Medulla oblongata (tissue), 1 donor: ENCODE measurements at regions not wholly inside any gene's neighbourhood (a gene's known extent, or its start where the extent isn't known, plus 50 kb on each side); places are given as distances from the start of the nearest gene placed in this dataset.
A peak's percentile ranks its signal among the peaks of the same experiment; 100 is the strongest.
"Not testable (repeated sequence)": the region's sequence is repeated elsewhere in the genome, so short reads cannot be mapped to it uniquely, and the experiment has no call there.

Source experiments
- DNase-seq: peaks from one replicate; pipeline ENCODE4 v3.0.0-alpha.2; 2015; ENCODE audit errors: extremely low spot score

DNA sequence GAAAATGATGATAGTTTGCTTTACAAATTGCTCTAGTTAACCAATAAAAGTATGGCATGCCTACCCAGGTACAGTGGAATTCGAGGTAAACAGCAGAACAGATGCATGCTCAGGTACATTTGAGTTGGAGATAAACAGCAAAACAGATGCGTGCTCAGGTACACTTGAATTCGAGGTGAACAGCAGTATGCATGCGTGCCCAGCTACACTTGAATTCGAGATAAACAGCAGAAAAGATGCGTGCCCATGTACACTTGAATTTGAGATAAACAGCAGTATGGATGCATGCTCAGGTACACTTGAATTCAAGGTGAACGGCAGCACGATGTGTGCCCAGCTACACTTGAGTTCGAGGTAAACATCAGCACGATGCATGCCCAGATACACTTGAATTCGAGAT, 155.2 kb upstream of the TPTE start:
- not testable (repeated sequence) for DNase-seq

DNA sequence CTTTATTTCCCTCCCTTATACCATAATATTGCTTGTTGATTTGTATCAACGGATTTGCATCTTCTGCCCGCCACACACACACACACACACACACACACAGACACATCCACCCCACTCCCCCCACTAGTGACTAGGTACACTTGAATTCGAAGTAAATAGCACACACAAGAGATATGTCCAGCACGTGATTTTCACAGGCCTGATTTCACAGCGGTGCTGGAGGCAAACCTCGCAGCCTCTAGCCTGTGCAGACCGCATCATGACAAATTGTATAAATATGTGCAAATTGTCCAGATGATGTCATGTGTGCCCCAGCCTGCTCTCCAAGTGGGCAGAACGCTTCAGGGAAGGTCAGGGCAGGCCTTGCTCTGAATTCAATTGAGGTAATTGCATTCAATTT, 153.8 kb upstream of the TPTE start:
- not testable (repeated sequence) for DNase-seq

DNA sequence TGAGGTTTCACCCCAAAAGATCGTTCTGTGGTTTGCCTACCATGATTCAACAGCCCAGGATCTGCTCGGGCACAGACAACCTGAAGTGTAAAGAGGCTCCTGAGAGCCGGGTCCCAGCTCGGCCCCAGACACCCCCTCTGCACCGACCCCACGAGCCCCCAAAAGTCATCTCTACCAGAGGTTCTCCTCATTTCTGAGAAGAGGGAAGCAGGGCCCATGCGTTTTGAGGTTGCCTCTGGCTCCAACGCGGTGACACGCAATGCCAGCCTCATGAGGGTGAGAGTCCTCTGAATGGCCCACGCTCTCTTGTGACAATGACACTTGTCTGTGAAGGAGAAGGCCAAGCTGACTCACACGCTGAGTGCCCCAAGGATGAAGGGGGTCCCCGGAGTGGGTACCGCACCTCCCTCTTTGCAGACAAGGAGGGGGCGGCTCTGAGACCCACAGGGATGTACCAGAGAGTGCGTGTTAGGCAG, 153.0 kb upstream of the TPTE start:
- peak; percentile 17 for DNase-seq

DNA sequence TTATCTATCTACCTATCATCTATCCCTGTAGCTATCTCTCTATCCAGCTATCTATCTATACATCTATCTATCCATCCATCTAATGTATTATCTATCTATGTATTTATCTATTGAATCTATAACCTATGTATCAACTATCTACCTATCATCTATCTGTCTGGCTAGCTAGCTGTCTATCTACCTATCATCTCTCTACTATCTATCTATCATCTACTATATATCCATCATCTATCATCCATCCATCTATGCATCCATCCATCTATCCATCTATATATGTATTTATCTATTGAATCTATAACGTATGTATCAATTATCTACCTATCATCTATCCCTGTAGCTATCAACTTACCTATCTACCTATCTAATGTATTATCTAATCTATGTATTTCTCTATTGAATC, 152.1 kb upstream of the TPTE start:
- DNase-seq, result not testable (repeated sequence)

DNA sequence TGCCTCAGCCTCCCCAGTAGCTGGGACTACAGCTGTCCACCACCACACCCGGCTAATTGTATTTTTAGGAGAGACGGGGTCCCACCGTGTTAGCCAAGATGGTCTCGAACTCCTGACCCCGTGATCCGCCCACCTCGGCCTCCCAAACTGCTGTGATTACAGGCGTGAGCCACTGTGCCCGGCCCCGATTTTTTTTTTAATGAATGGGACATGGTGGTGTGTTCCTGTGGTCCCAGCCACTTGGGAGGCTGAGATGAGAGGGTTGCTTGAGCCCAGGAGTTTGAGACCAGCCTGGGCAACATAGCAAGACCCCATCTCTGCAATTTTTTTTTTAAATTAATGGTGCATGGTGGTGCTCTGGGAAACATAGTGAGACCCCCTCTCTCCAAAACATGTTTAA, 143.6 kb upstream of the TPTE start:
- DNase-seq, result not testable (repeated sequence)

DNA sequence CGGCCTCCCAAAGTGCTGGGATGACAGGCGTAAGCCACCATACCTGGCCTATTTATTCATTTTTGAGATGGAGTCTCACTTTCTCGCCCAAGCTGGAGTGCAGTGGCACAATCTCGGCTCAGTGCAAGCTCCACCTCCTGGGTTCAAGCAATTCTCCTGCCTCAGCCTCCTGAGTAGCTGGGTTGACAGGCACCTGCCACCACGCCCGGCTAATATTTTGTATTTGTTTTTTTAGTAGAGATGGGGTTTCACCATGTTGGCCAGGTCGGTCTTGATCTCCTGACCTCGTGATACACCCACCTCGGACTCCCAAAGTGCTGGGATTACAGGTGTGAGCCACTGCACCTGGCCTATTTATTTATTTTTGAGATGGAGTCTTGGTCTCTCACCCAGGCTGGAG, 141.6 kb upstream of the TPTE start:
- not testable (repeated sequence) for DNase-seq

DNA sequence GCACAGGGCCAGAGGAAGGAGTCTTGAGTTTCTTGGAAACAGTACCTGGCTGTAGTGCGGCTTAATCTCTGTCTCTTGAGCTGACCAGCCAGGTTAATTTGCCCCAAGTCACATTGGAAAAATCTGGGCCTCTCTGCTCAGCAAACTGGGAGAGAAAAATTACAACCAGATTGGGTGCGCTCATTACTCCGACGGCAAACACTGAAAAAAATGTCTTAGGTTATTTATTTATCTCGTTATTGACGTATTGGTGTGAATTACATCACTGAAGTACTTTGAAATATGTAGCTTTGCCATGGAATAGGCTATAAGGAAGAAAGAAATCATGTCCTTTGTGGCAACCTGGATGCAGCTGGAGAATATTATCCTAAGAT, 139.7 kb upstream of the TPTE start:
- DNase-seq, result not testable (repeated sequence)

DNA sequence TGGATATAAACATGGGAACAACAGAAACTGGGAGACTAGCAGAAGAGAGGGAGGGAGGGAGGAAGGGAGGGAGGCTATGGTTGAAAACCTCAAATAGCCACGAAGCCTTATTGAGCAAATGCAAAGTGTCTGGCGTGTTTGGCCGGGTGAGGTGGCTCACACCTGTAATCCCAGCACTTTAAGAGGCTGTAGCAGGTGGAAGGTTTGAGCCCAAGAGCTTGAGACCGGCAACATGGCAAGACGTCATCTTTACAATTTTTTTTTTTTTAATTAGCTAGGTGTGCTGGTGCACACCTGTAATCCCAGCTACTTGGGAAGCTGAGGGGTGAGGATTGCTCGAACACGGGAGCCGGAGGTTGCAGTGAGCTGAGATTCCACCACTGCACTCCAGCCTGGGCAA, 139.2 kb upstream of the TPTE start:
- DNase-seq, result not testable (repeated sequence)

DNA sequence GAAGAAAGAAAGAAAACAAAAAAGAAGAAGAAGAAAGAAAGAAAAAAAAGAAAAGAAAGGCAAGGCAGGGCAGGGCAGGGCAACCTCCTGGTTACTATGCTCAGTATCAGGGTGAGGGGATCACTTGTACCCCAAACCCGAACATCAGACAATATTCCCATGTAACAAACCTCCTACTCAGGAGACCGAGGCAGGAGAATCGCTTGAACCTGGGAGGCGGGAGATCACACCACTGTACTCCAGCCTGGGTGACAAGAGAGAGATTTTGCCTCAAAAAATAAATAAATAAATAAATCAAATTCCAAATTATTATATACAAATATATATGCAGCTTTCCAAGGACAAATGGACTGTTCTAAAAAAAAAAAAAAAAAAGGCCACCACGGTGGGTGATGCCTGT, 138.8 kb upstream of the TPTE start:
- not testable (repeated sequence) for DNase-seq

DNA sequence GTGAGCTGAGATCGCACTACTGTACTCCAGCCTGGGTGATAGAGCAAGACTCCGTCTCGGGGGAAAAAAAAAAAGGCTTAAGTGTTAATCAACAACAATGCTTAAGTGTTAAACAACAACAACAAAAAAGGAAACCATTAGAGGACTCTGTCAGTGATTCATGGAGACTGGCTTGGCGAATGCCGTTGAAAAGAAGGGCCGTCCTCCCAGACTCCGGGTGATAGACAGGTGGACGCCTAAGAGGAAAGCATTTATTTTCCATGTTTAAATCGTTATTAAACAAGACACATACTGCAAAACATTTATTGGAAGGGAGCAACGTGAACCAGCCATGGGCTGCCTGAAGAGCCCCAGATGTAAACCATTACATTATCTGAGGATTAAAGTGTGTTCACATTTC, 137.8 kb upstream of the TPTE start:
- DNase-seq, result not testable (repeated sequence)

DNA sequence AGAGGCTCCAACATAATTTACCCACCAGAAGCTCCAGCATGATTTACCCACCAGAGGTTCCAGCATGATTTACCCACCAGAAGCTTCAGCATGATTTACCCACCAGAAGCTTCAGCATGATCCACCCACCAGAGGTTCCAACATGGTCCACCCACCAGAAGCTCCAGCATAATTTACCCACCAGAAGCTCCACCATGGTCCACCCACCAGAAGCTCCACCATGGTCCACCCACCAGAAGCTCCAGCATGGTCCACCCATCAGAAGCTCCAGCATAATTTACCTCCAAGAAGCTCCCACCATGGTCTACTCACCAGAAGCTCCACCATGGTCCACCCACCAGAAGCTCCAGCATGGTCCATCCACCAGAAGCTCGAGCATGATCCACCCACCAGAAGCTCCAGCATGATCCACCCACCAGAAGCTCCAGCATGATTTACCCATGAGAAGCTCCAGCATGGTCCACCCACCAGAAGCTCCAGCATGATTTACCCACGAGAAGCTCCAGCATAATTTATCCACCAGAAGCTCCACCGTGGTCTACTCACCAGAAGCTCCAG, 137.0 kb upstream of the TPTE start:
- DNase-seq, result not testable (repeated sequence)

DNA sequence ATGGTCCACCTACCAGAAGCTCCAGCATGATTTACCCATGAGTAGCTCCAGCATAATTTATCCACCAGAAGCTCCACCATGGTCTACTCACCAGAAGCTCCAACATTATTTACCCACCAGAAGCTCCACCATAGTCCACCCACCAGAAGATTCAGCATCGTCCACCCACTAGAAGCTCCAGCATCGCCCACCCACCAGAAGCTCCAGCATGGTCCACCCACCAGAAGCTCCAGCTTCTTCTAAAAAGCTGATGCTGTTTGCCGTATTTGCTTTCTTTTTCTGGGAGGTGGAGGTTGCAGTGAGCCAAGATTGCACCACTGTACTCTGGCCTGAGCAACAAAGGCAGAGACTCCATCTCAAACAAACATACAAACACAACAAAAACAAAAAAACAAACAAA, 136.2 kb upstream of the TPTE start:
- DNase-seq, result not testable (repeated sequence)

DNA sequence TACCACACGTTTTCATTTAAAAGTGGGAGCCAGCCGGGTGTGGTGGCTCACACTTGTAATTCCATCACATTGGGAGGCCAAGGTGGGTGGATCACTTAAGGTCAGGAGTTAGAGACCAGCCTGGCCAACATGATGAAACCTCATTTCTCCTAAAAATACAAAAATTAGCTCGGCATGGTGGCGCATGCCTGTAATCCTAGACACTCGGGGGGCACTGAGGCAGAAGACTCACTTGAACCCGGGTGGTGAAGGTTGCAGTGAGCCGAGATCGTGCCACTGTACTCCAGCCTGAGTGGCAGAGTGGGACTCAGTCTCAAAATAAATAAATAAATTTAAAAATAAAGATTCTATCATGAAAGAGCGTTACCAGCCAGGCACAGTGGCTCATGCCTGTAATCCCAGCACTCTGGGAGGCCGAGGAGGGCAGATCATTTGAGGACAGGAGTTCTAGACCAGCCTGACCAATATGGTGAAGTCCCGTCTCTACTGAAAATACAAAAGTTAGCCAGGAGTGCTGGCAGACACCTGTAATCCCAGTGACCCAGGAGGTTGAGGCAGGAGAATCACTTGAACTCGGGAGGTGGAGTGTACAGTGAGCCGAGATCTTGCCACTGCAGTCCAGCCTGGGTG, 135.4 kb upstream of the TPTE start:
- DNase-seq, result not testable (repeated sequence)

DNA sequence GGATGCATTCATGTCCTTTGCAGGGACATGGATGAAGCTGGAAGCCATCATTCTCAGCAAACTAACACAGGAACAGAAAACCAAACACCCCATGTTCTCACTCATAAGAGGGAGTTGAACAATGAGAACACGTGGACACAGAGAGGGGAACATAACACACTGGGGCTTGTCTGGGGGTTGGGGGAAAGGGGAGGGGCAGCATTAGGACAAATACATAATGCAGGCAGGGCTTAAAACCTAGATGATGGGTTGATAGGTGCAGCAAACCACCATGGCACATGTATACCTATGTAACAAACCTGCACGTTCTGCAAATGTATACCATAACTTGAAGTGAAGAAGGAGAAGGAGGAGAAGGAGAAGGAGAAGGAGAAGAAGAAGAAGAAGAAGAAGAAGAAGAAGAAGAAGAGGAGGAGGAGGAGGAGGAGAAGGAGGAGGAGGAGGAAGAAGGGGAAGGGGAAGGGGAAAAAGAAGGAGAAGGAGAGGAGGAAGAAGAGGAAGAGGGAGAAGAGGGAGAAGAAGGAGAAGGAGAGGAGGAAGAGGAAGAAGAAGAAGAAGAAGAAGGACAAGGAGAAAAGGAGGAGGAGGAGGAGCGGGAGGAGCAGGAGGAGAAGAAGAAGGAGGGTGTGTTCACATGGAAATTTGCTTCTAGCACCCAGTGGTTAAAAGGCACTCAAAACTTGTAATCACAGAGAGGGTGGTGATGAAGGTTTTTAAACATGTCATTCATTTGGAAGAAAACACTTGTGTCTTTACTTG, 133.5 kb upstream of the TPTE start:
- not testable (repeated sequence) for DNase-seq

DNA sequence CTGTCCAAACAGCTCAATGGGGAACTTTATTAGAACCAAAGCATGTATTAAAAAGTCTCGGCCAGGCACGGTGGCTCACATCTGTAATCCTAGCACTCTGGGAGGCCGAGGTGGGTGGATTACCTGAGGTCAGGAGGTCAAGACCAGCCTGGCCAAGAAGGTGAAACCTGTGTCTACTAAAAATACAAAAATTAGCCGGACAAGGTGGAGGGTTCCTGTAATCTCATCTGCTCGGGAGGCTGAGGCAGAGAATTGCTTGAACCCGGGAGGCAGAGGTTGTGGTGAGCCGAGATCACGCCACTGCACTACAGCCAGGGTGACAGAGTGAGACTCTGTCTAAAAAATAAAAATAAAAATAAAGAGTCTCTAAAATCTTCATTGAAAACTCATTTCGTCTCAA, 132.8 kb upstream of the TPTE start:
- not testable (repeated sequence) for DNase-seq

DNA sequence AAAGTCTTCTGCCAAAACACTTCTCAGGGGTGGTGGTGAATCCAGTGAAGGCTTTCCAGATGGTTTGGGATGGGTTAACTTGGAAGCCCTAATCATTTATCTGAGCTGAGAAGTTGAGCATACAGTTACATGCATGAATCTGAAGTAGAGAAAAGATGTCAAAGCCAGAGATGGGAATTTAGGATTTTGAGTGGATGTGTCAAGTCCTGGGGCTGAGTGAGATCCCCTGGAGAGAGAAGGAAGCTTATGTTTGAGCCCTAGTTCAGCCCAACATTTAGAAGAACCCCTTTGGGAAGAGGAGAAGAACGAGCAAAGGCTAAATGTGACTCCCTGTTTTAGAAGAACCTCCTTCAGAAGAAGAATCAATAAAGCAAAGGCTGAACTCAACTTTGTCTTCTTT, 129.1 kb upstream of the TPTE start:
- DNase-seq, result not testable (repeated sequence)

DNA sequence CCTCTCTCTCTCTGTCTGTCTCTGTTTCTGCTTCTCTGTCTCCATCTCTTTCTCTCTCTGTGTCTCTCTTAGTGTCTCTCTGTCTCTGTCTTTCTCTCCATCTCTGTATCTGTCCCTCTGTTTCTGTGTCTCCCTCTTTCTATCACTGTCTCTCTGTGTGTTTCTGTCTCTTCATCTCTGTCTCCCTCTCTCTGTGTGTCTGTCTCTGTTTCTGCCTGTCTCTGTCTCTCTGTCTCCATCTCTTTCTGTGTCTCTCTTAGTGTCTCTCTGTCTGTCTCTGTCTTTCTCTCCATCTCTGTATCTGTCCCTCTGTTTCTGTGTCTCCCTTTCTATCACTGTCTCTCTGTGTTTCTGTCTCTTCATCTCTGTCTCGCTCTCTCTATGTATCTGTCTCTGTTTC, 125.4 kb upstream of the TPTE start:
- not testable (repeated sequence) for DNase-seq

DNA sequence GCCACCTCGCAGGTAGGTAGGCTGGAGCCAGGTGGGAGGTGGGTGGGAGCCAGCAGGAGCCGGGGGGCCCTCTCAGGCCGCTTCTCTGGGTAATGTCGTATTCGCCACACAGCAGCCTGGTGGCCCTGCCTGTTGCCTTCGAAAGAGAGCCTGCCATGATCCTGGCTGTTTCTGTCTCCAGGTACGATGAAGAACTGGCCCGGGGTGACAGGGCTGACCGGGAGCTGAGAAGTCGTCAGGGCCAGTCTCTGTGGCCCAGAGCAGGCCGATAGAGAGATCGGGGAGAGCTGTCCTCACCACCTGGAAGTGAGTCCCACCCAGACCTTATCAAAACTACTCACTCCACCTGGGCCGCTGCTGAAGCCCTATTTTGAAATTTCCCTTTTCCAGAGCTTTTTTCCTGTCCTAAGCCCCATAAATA, 123.9 kb upstream of the TPTE start:
- DNase-seq, result not testable (repeated sequence)

DNA sequence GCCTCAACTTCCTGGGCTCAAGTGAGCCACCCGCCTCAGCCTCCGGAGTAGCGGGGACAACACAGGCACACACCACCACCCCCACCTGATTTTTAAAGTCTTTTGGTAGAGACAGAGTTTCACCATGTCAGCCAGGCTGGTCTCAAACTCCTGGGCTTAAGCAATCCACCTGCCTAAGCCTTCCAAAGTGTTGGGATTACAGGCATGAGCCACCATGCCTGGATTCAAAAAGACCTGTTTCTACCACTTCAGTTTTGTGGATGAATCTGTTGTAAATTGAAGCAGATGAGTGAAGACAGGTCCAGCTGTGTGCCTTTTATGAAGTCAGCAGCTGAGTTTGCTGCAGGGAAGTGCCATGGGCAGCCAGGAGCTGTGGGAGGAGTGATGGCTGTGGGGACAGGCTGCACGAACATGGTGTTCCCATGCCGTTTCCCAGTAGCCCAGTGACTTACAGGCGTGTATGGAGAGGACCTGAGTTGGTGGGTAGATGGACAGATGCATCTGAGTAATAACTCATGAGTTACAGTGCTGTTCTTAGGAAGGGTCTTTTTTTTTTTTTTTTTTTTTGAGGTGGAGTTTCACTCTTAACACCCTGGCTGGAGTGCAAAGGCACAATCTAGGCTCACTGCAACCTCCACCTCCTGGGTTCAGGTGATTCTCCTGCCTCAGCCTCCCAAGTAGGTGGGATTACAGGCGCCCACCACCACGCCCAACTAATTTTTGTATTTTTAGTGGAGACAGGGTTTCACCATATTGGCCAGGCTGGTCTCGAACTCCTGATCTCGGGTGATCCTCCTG, 122.5 kb upstream of the TPTE start:
- DNase-seq, result not testable (repeated sequence)

DNA sequence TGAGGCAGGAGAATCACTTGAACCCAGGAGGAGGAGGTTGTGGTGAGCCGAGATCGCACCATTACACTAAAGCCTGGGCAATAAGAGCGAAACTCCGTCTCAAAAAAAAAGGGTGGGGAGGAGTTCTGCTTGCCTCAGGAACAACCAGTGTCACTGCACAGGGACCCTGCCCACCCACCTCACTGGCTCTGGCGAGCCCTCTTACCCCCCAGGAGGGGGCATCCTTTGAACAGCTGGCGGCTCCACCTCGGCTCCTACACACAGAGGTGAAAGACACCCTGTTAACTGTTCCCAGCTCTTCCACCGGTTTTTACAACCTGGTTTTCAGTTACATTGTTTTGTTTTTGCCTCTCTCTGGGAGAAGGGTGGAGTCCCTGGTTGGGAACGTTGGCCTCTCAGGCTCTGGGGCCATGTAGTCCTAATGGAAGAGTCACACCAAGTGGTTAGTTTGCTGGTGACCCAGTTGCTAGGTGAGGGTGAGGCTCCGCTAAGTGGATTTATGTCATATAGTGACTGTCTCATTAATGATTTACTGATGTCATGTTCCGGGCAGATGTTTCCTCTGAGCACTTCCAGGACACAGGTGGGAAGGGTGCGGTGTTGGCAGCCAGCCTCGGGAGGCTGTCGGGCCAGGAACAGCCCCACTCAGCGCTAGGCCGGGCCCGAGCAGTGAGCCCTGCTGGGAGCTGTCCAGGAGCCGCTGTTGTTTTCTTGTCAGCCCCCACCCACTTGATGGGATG, 120.6 kb upstream of the TPTE start:
- DNase-seq, result not testable (repeated sequence)

DNA sequence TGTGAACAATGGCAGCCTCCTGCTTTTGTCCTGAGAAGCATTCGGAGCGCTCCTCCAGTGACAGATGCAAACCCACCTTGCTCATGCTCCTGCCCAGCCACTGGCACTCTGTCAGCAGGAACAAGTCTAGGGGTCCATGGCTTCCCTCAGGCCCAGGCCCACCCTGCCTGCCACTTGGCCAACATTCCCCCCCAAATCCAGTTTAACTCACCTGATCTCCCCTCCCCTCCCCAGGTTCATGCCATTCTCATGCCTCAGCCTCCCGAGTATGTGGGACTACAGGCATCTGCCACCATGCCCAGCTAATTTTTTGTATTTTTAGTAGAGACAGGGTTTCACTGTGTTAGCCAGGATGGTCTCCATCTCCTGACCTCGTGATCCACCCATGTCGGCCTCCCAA, 118.9 kb upstream of the TPTE start:
- not testable (repeated sequence) for DNase-seq
